Body of pancreas (tissue), 4 donors: ENCODE measurements at regions not wholly inside any gene's neighbourhood (a gene's known extent, or its start where the extent isn't known, plus 50 kb on each side); places are given as distances from the start of the nearest gene placed in this dataset.

Source experiments
- CTCF ChIP-seq, 7 experiments: fragments of 450-650 bp in 4 of 7; fragments of 200-600 bp in 3 of 7; sonication (generic) in 3 of 7; IDR thresholded peaks; one replicate each; pipeline ENCODE4 v1.5.1; 2016 to 2019; ENCODE audit warnings: antibody characterized with exemption in 7 of 7
- POLR2A ChIP-seq, 3 donors: fragments of 450-650 bp; IDR thresholded peaks; one replicate each; pipeline ENCODE4 v1.6.1; 2016; ENCODE audit warnings: antibody characterized with exemption in 3 of 3, mild to moderate bottlenecking in 2 of 3

GRCh38 chrX:109294097-109294814 lies 187.6 kb downstream of the GUCY2F start:
- TF ChIP-seq CTCF (IDR thresholded peaks at IDR 0.05), result no peak
- TF ChIP-seq POLR2A (IDR thresholded peaks at IDR 0.05), result no peak
